ENCODE measurements at regions not wholly inside any gene's neighbourhood (a gene's known extent, or its start where the extent isn't known, plus 50 kb on each side); places are given as distances from the start of the nearest gene placed in this dataset.

DNA sequence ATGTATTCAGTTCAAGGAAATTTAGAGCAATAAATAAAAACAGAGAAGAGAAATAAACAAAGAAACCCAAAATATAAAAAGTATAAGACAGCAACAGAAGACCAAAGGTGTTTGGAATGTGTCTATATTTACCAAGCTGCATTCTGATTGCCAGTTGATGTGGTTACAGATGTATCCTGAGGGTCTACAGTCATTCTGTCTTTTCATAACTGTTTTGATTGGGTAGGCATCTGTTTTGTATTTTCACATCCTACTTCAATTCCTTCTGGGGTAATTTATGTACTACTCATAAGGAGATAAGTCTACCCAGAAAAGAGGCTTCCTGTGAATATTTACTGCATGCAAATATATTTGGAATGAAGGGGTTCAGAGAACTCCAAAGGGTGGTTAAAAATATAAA is 596.8 kb upstream of the GCFC2 start:
- Histone ChIP-seq H3K4me3 (no peak overlapping the region), H3K36me3 (no peaks in the 10 kb centered on the region), H3K4me1 (no peaks in the 10 kb centered on the region), H3K9me3 (no peaks in the 10 kb centered on the region), H3K27me3 (no peaks in the 10 kb centered on the region), H3K27ac (no peak overlapping the region)
- no peak for DNase-seq
- intact Hi-C loops (cut with DNase I; ENCODE audit: low total_unique reads) = no loop called here
- TF ChIP-seq POLR2A (IDR thresholded peaks at IDR 0.05) = no peak

DNA sequence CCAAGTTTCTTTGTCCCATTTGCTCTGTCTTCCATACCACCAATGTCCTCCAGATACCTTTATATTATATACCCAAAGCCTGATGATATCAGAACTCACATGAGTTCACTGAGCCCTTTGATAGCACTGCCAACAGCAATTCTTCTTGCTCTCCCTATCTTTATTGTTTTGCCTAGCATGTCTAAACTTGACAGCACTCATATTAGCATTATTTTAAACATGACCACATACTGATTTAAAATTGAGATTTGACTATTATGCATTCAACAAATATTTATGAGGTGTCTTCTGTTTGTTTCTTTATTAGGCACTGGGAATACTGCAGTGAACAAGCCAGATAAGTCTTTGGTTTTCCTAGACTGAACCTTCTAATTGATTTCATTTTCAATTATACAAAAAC is 587.3 kb upstream of the GCFC2 start:
- intact Hi-C loops (cut with DNase I; ENCODE audit: low total_unique reads) = no loop called here
- H3K27me3 ChIP-seq = no peaks in the 10 kb centered on the region
- TF ChIP-seq POLR2A (IDR thresholded peaks at IDR 0.05) = no peak
- TF ChIP-seq, protein P1, sequence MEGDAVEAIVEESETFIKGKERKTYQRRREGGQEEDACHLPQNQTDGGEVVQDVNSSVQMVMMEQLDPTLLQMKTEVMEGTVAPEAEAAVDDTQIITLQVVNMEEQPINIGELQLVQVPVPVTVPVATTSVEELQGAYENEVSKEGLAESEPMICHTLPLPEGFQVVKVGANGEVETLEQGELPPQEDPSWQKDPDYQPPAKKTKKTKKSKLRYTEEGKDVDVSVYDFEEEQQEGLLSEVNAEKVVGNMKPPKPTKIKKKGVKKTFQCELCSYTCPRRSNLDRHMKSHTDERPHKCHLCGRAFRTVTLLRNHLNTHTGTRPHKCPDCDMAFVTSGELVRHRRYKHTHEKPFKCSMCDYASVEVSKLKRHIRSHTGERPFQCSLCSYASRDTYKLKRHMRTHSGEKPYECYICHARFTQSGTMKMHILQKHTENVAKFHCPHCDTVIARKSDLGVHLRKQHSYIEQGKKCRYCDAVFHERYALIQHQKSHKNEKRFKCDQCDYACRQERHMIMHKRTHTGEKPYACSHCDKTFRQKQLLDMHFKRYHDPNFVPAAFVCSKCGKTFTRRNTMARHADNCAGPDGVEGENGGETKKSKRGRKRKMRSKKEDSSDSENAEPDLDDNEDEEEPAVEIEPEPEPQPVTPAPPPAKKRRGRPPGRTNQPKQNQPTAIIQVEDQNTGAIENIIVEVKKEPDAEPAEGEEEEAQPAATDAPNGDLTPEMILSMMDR (IDR thresholded peaks at IDR 0.05) = no peak
- H3K4me1 ChIP-seq = no peaks in the 10 kb centered on the region
- H3K27ac ChIP-seq = no peak overlapping the region
- no peak for DNase-seq
- H3K4me3 ChIP-seq = no peak overlapping the region
- no peaks in the 10 kb centered on the region for H3K9me3 ChIP-seq
- H3K36me3 ChIP-seq = no peaks in the 10 kb centered on the region

DNA sequence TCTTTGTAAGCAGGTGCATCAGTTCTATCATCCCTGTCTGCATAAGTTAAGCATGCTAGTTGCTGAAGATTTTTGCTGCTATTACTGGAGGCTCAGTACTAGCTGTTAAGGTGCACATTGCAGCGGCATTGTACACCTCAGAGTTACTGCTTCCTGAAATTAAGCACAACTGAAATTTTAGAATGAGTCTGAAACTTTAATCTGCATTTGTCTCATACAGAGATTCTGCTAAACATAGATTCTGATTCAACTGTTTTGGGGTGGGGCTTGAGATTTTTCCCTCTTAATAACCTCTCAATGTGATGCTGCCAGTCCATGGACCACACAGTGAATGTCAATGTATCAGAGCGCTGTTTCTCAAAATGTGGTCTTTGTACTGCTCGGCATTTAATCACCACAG is 585.7 kb upstream of the GCFC2 start:
- no peak overlapping the region for H3K27ac ChIP-seq
- no peak for DNase-seq
- TF ChIP-seq, protein P1 (IDR thresholded peaks at IDR 0.05) = no peak
- TF ChIP-seq POLR2A (IDR thresholded peaks at IDR 0.05) = no peak
- H3K27me3 ChIP-seq = no peaks in the 10 kb centered on the region
- intact Hi-C loops (cut with DNase I; ENCODE audit: low total_unique reads) = no loop called here
- no peak overlapping the region for H3K4me3 ChIP-seq
- H3K4me1 ChIP-seq = no peaks in the 10 kb centered on the region
- H3K9me3 ChIP-seq = no peaks in the 10 kb centered on the region
- H3K36me3 ChIP-seq = no peaks in the 10 kb centered on the region

DNA sequence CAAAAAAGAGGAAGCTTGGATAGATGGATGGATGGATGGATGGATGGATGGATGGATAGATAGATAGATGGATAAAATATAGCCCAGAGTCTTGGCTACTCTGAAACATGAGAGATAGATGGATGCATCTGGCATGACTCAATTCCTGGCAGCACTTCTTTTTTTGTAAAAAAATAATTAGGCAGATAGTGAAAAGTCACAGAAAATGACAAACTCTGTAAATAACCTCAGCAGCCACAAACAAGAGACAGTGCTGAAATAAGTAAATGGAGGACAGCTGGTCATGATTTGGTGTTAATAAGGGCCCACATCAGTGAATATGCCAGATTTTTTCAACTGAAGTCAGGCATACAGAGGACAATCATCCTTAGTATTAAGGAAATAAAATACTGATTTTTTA is 585.0 kb upstream of the GCFC2 start:
- H3K4me3 ChIP-seq = no peak overlapping the region
- intact Hi-C loops (cut with DNase I; ENCODE audit: low total_unique reads) = no loop called here
- H3K36me3 ChIP-seq = no peaks in the 10 kb centered on the region
- H3K9me3 ChIP-seq = no peaks in the 10 kb centered on the region
- TF ChIP-seq POLR2A (IDR thresholded peaks at IDR 0.05) = no peak
- TF ChIP-seq, protein P1 (IDR thresholded peaks at IDR 0.05) = no peak
- H3K27ac ChIP-seq = no peak overlapping the region
- DNase-seq = no peak
- no peaks in the 10 kb centered on the region for H3K27me3 ChIP-seq
- H3K4me1 ChIP-seq = no peaks in the 10 kb centered on the region

DNA sequence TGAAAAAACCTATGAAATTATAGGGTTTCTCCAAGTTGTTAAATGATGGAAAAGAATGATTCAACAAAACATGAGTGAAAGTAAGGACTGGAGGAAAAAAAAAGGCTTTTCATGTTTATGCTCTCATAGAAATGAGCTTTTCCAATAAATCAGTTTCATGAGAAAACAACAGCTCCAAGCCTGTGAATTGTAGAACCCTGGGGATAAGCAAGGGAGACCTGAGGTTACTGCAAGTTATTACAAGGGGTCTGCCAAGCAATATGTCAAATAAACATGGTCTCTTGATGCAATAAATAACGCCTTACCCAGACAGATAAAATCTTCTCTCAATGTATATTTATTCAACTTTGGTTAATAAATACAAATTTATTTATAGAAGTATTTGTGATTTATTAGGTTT is 577.9 kb upstream of the GCFC2 start:
- Histone ChIP-seq H3K27me3 (no peaks in the 10 kb centered on the region), H3K27ac (no peak overlapping the region), H3K9me3 (no peaks in the 10 kb centered on the region), H3K4me1 (no peaks in the 10 kb centered on the region), H3K36me3 (no peaks in the 10 kb centered on the region), H3K4me3 (no peak overlapping the region)
- DNase-seq = no peak
- intact Hi-C loops (cut with DNase I; ENCODE audit: low total_unique reads) = no loop called here
- TF ChIP-seq, protein P1 (IDR thresholded peaks at IDR 0.05) = no peak
- TF ChIP-seq POLR2A (IDR thresholded peaks at IDR 0.05) = no peak

DNA sequence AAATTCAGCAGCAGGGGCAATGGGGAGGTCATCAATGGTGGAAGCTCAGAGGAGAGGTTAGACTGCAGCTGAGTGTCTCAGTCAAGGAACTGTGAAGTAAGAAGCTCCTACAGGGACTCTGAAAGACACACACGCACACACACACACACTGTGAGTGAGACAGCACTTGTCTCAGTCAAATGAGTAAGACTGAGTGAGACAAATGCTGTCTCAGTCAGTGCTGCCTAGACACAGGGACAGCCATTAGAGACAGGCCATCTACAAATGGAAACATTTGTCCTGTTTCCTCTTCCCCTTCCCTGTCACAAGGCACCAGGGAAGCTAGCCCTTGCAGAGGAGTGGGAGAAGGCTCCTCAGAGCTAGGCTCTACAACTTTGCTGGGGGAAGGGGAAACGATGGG is 577.4 kb upstream of the GCFC2 start:
- Histone ChIP-seq H3K36me3 (no peaks in the 10 kb centered on the region), H3K9me3 (no peaks in the 10 kb centered on the region), H3K4me1 (no peaks in the 10 kb centered on the region), H3K27ac (no peak overlapping the region), H3K27me3 (no peaks in the 10 kb centered on the region), H3K4me3 (no peak overlapping the region)
- no peak for DNase-seq
- no peak for TF ChIP-seq POLR2A (IDR thresholded peaks at IDR 0.05)
- TF ChIP-seq, protein P1 (IDR thresholded peaks at IDR 0.05) = no peak
- intact Hi-C loops (cut with DNase I; ENCODE audit: low total_unique reads) = no loop called here

Measured in uterus (tissue), 3 donors.